ENCODE measurements at regions not wholly inside any gene's neighbourhood (a gene's known extent, or its start where the extent isn't known, plus 50 kb on each side); places are given as distances from the start of the nearest gene placed in this dataset.

DNA sequence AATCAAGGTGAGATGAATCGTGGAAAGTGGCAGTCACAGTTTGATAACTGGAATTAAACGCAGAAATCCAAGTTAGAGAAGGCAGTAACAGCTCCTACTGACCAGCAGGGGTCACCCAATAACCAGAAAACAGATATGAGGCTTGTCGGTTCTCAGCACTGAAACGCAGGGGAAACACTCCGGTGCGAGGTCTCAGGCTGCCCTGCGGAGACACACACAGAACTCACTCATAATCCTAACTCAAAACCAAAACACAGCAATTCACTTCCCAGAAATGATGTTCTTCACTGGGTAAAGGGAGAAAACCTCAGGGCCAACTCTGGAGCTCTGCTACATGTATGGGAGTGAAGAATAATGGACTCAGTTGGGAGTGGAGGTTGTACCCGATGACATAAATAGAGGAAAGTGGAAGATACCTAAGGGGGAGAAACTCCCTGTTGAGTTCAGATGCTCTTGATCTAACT lies 384.4 kb downstream of the RAPGEF2 start:
- DNase-seq (ENCODE audit: low read depth, low spot score): peak; percentile 49
- H3K4me3 Mint-ChIP-seq: peak overlapping the region; percentile 27
- H3K9me3 Mint-ChIP-seq: peaks cover 12% of the 10 kb centered on the region
- peaks cover 2% of the 10 kb centered on the region for H3K36me3 Mint-ChIP-seq (ENCODE audit: low read depth)
- H3K27me3 Mint-ChIP-seq (ENCODE audit: low read depth): no peaks in the 10 kb centered on the region
- peak; percentile 93 for TF ChIP-seq CTCF (conservative IDR thresholded peaks at IDR 0.05)
- peaks cover 18% of the 10 kb centered on the region for H3K4me1 Mint-ChIP-seq
- no peak overlapping the region for H3K27ac Mint-ChIP-seq (ENCODE audit: unreplicated experiment)

- no peak for DNase-seq (ENCODE audit: low read depth, low spot score)
- peaks cover 8% of the 10 kb centered on the region for H3K4me1 Mint-ChIP-seq
- no peak for TF ChIP-seq CTCF (conservative IDR thresholded peaks at IDR 0.05)
- peaks cover 9% of the 10 kb centered on the region for H3K36me3 Mint-ChIP-seq (ENCODE audit: low read depth)
- H3K4me3 Mint-ChIP-seq: no peak overlapping the region
- H3K27me3 Mint-ChIP-seq (ENCODE audit: low read depth): no peaks in the 10 kb centered on the region
- no peak overlapping the region for H3K27ac Mint-ChIP-seq (ENCODE audit: unreplicated experiment)
- peaks cover 22% of the 10 kb centered on the region for H3K9me3 Mint-ChIP-seq
Observed at GRCh38 chr4:159489646-159490045, 386.8 kb downstream of the RAPGEF2 start.

GRCh38 chr4:159495515-159496236 lies 392.8 kb downstream of the RAPGEF2 start:
- Mint-ChIP-seq H3K27me3 (ENCODE audit: low read depth) (no peaks in the 10 kb centered on the region), H3K9me3 (peaks cover 18% of the 10 kb centered on the region), H3K4me3 (no peak overlapping the region), H3K27ac (ENCODE audit: unreplicated experiment) (no peak overlapping the region), H3K4me1 (no peaks in the 10 kb centered on the region), H3K36me3 (ENCODE audit: low read depth) (peaks cover 9% of the 10 kb centered on the region)
- no peak for DNase-seq (ENCODE audit: low read depth, low spot score)
- no peak for TF ChIP-seq CTCF (conservative IDR thresholded peaks at IDR 0.05)

DNA sequence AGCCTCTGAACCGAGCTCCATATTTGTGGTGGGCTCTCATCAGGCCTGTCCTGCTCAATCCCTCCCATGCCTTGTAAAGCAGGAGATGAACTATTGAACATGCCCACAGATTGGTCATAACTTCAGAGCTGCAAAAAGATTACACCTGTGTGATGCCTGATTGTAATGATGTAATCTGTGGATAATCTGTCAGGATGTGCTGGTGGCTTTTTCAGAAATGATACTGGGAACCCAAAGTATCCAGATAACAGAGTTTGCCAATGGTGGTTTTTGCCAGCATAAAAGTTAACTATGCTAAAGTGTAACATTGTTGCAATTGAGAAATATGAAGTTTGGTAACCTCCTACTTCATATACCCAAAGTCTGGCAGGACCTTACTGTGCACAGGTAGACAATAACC lies 393.4 kb downstream of the RAPGEF2 start:
- Mint-ChIP-seq H3K4me1 (no peaks in the 10 kb centered on the region), H3K9me3 (peaks cover 12% of the 10 kb centered on the region), H3K27ac (ENCODE audit: unreplicated experiment) (no peak overlapping the region), H3K4me3 (no peak overlapping the region), H3K27me3 (ENCODE audit: low read depth) (no peaks in the 10 kb centered on the region), H3K36me3 (ENCODE audit: low read depth) (peaks cover 7% of the 10 kb centered on the region)
- TF ChIP-seq CTCF (conservative IDR thresholded peaks at IDR 0.05): no peak
- no peak for DNase-seq (ENCODE audit: low read depth, low spot score)

GRCh38 chr4:159497936-159498335 lies 395.1 kb downstream of the RAPGEF2 start:
- H3K4me1 Mint-ChIP-seq: peaks cover 3% of the 10 kb centered on the region
- no peak for DNase-seq (ENCODE audit: low read depth, low spot score)
- no peak overlapping the region for H3K4me3 Mint-ChIP-seq
- H3K27ac Mint-ChIP-seq (ENCODE audit: unreplicated experiment): no peak overlapping the region
- TF ChIP-seq CTCF (conservative IDR thresholded peaks at IDR 0.05): no peak
- H3K27me3 Mint-ChIP-seq (ENCODE audit: low read depth): peaks cover 3% of the 10 kb centered on the region
- peaks cover 9% of the 10 kb centered on the region for H3K9me3 Mint-ChIP-seq
- peaks cover 6% of the 10 kb centered on the region for H3K36me3 Mint-ChIP-seq (ENCODE audit: low read depth)

All from neural crest cell (in vitro differentiated cells).